Mesenchymal stem cell (in vitro differentiated cells and primary cell): ENCODE measurements at regions not wholly inside any gene's neighbourhood (a gene's known extent, or its start where the extent isn't known, plus 50 kb on each side); places are given as distances from the start of the nearest gene placed in this dataset.

Experiments used
- DNase-seq: peaks from one replicate; pipeline ENCODE4 v3.0.0-alpha.2; 2013
- H2AFZ ChIP-seq: one replicate; pipeline ENCODE4 v1.6.1; 2013; ENCODE audit warnings: low read depth, mild to moderate bottlenecking, control low read depth, inconsistent platforms, low read length, moderate library complexity
- H2AK5ac ChIP-seq: 2 replicates; pipeline ENCODE4 v1.6.1; 2013; ENCODE audit warnings: low read length, moderate library complexity, mild to moderate bottlenecking, inconsistent platforms; ENCODE audit not compliant: severe bottlenecking
- H2BK120ac ChIP-seq: one replicate; pipeline ENCODE4 v1.6.1; 2013; ENCODE audit warnings: low read depth, mild to moderate bottlenecking, inconsistent platforms, low read length, moderate library complexity
- H2BK12ac ChIP-seq, 2 experiments: one replicate each; pipeline ENCODE4 v1.6.1; 2013; ENCODE audit warnings: inconsistent platforms in 2 of 2, low read length in 2 of 2, mild to moderate bottlenecking in 2 of 2, moderate library complexity in 2 of 2, control low read depth in 1 of 2
- H2BK15ac ChIP-seq: one replicate; pipeline ENCODE4 v1.6.1; 2013; ENCODE audit warnings: mild to moderate bottlenecking, low read depth, inconsistent platforms; ENCODE audit not compliant: poor library complexity, severe bottlenecking
- H2BK5ac ChIP-seq: 2 replicates; pipeline ENCODE4 v1.6.1; 2013; ENCODE audit warnings: low read depth, mild to moderate bottlenecking, low read length, control low read depth, inconsistent platforms; ENCODE audit not compliant: poor library complexity, severe bottlenecking
- H3K14ac ChIP-seq, 2 experiments: one replicate each; pipeline ENCODE4 v1.6.1; 2013; ENCODE audit warnings: inconsistent platforms in 2 of 2, low read length in 2 of 2, control low read depth in 1 of 2, mild to moderate bottlenecking in 1 of 2, moderate library complexity in 1 of 2
- H3K18ac ChIP-seq, 2 experiments: one replicate each; pipeline ENCODE4 v1.6.1; 2013; ENCODE audit warnings: inconsistent platforms in 2 of 2, low read length in 2 of 2, control low read depth in 1 of 2, low read depth in 1 of 2, mild to moderate bottlenecking in 1 of 2
- H3K23ac ChIP-seq, 2 experiments: one replicate each; pipeline ENCODE4 v1.6.1; 2013; ENCODE audit warnings: inconsistent platforms in 2 of 2, low read length in 2 of 2, mild to moderate bottlenecking in 2 of 2, moderate library complexity in 2 of 2, control low read depth in 1 of 2
- H3K27ac ChIP-seq: 2 replicates; pipeline ENCODE4 v1.5.1; 2013; ENCODE audit warnings: mild to moderate bottlenecking, moderate library complexity, low read length, control low read depth, inconsistent platforms; ENCODE audit not compliant: poor library complexity, severe bottlenecking
- H3K27me3 ChIP-seq, 2 experiments: 2 replicates each; pipeline versions ENCODE4 v1.6.1 to v1.7.0; 2013; ENCODE audit warnings: low read length in 2 of 2, mild to moderate bottlenecking in 2 of 2, moderate library complexity in 2 of 2, control low read depth in 1 of 2, inconsistent platforms in 1 of 2; ENCODE audit not compliant: control insufficient read depth in 1 of 2, insufficient read depth in 1 of 2
- H3K36me3 ChIP-seq, 2 experiments: 2 replicates each; pipeline versions ENCODE4 v1.6.1 to v1.7.0; 2013; ENCODE audit warnings: low read length in 2 of 2, control low read depth in 1 of 2, inconsistent platforms in 1 of 2, low read depth in 1 of 2, mild to moderate bottlenecking in 1 of 2; ENCODE audit not compliant: insufficient read depth in 2 of 2, control insufficient read depth in 1 of 2
- H3K4ac ChIP-seq, 2 experiments: one replicate each; pipeline ENCODE4 v1.6.1; 2013; ENCODE audit warnings: inconsistent platforms in 2 of 2, low read length in 2 of 2, mild to moderate bottlenecking in 2 of 2, moderate library complexity in 2 of 2, control low read depth in 1 of 2, low read depth in 1 of 2
- H3K4me1 ChIP-seq: 2 replicates; pipeline ENCODE4 v1.6.1; 2013; ENCODE audit warnings: low read depth, low read length, control low read depth; ENCODE audit not compliant: control insufficient read depth, insufficient read depth
- H3K4me2 ChIP-seq: 2 replicates; pipeline ENCODE4 v1.6.1; 2013; ENCODE audit warnings: low read length, mild to moderate bottlenecking, inconsistent platforms; ENCODE audit not compliant: poor library complexity, severe bottlenecking
- H3K4me3 ChIP-seq, 2 experiments: 2 replicates each; pipeline versions ENCODE4 v1.5.1 to v1.7.0; 2013; ENCODE audit warnings: low read length in 2 of 2, mild to moderate bottlenecking in 2 of 2, control low read depth in 1 of 2, low read depth in 1 of 2; ENCODE audit not compliant: insufficient read depth in 1 of 2
- H3K79me1 ChIP-seq: replicated peaks from 2 replicates; pipeline ENCODE4 v1.6.1; 2013; ENCODE audit warnings: mild to moderate bottlenecking, control low read depth, low read length, inconsistent platforms; ENCODE audit not compliant: poor library complexity, severe bottlenecking
- H3K9ac ChIP-seq: 2 replicates; pipeline ENCODE4 v1.7.0; 2013; ENCODE audit warnings: mild to moderate bottlenecking, low read length, moderate library complexity
- H3K9me3 ChIP-seq: 2 replicates; pipeline ENCODE4 v1.7.0; 2013; ENCODE audit warnings: mild to moderate bottlenecking, low read length; ENCODE audit not compliant: control insufficient read depth
- H4K8ac ChIP-seq: one replicate; pipeline ENCODE4 v1.6.1; 2013; ENCODE audit warnings: inconsistent platforms, mild to moderate bottlenecking, low read length, moderate library complexity
- H4K91ac ChIP-seq: one replicate; pipeline ENCODE4 v1.6.1; 2013; ENCODE audit warnings: mild to moderate bottlenecking, low read length, inconsistent platforms
- WGBS: methylation state at CpG from one replicate; pipeline ENCODE4 v1.1.7; 2013; ENCODE audit warnings: mixed read lengths; 5-methylcytosine and 5-hydroxymethylcytosine counted together

DNA sequence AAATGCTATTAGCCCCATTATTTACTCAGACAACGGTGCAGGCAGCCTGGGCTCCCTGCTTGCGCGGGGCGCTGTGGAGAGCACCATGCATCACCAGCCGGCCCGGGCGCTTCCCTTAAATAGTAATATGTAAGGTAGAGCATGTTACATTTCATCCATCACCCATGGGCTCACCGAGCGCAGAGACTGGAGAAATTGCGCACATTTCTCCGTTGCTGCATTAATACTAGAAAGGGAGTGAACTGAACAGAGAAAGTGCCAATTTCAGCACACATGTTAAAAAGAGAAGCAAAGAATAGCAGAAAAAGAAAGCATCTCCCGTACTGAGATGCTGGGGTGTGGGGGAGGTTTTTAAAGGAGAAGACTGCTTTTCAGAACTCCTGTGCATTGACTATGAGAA is 400.3 kb downstream of the ZSWIM6 start:
- Histone ChIP-seq H3K36me3 (no peaks in the 10 kb centered on the region), H2BK5ac (no peak overlapping the region), H2BK120ac (no peak overlapping the region), H2BK12ac (no peak overlapping the region), H3K23ac (no peak overlapping the region), H4K91ac (no peak overlapping the region), H3K14ac (no peak overlapping the region), H3K27me3 (peaks cover 18 to 37% of the 10 kb centered on the region in 2 experiments), H2AFZ (no peak overlapping the region), H3K79me1 (no peaks in the 10 kb centered on the region), H2AK5ac (no peak overlapping the region), H4K8ac (no peak overlapping the region), H3K9me3 (no peaks in the 10 kb centered on the region), H3K9ac (no peak overlapping the region), H3K27ac (no peak overlapping the region), H3K4me2 (no peak overlapping the region), H3K4me1 (peaks cover 5% of the 10 kb centered on the region), H3K4me3 (peak overlapping the region in 1 of 2 experiments; percentile 56), H3K4ac (no peak overlapping the region), H3K18ac (no peak overlapping the region), H2BK15ac (no peak overlapping the region)
- WGBS, result 81% methylated on average over 5 of the region's 12 CpGs
- no peak for DNase-seq

- H2BK12ac ChIP-seq, result no peak overlapping the region
- peaks cover 18 to 37% of the 10 kb centered on the region in 2 experiments for H3K27me3 ChIP-seq
- H2AK5ac ChIP-seq, result no peak overlapping the region
- H4K91ac ChIP-seq, result no peak overlapping the region
- H4K8ac ChIP-seq, result no peak overlapping the region
- H3K4me3 ChIP-seq, result peak overlapping the region in 1 of 2 experiments; percentile 56
- no peak overlapping the region for H3K18ac ChIP-seq
- no peak overlapping the region for H3K23ac ChIP-seq
- no peak overlapping the region for H2BK5ac ChIP-seq
- no peaks in the 10 kb centered on the region for H3K9me3 ChIP-seq
- WGBS, result 87% methylated on average over 18 of the region's 18 CpGs
- no peaks in the 10 kb centered on the region for H3K79me1 ChIP-seq
- no peak for DNase-seq
- H2BK120ac ChIP-seq, result no peak overlapping the region
- H3K9ac ChIP-seq, result no peak overlapping the region
- no peak overlapping the region for H2BK15ac ChIP-seq
- H3K27ac ChIP-seq, result no peak overlapping the region
- H3K4me1 ChIP-seq, result peaks cover 5% of the 10 kb centered on the region
- no peaks in the 10 kb centered on the region for H3K36me3 ChIP-seq
- no peak overlapping the region for H3K4ac ChIP-seq
- no peak overlapping the region for H3K4me2 ChIP-seq
- H3K14ac ChIP-seq, result no peak overlapping the region
- H2AFZ ChIP-seq, result no peak overlapping the region
Observed at GRCh38 chr5:61732796-61733195, 400.7 kb downstream of the ZSWIM6 start.

DNA sequence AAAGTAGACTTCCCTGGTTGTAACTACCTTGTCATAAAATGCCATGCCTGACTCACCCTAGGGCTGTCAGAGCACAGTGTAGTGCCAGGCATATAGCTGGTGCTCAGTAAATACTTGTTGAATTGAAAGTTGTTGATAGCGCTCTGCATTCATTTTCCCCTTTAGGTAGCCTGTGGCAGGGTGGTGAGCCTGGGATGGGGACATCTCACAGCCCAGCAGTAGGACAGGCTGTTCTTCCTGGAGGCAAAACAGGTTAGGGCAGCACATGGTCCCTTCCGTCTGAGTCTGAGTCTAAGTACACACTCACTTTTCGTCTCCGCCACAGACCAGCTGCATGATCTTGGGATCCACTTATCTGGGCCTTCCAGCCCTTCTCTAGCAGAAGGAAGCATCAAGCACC is 401.9 kb downstream of the ZSWIM6 start:
- Histone ChIP-seq H3K4me3 (no peak overlapping the region), H2BK120ac (no peak overlapping the region), H3K27ac (no peak overlapping the region), H4K8ac (no peak overlapping the region), H3K23ac (no peak overlapping the region), H4K91ac (no peak overlapping the region), H2BK5ac (no peak overlapping the region), H2BK12ac (no peak overlapping the region), H3K4me2 (no peak overlapping the region), H3K4me1 (peaks cover 5% of the 10 kb centered on the region), H3K9me3 (no peaks in the 10 kb centered on the region), H3K36me3 (no peaks in the 10 kb centered on the region), H2AK5ac (no peak overlapping the region), H3K18ac (no peak overlapping the region), H2AFZ (no peak overlapping the region), H3K9ac (no peak overlapping the region), H3K4ac (no peak overlapping the region), H3K14ac (no peak overlapping the region), H2BK15ac (no peak overlapping the region), H3K79me1 (no peaks in the 10 kb centered on the region), H3K27me3 (peaks cover 11 to 30% of the 10 kb centered on the region in 2 experiments)
- no peak for DNase-seq
- WGBS, result 100% methylated on average over 4 of the region's 4 CpGs

GRCh38 chr5:61734966-61735365 is 402.9 kb downstream of the ZSWIM6 start:
- Histone ChIP-seq H2BK12ac (no peak overlapping the region), H3K4me1 (peaks cover 5% of the 10 kb centered on the region), H4K8ac (no peak overlapping the region), H3K9ac (peak overlapping the region; percentile 17), H3K4me3 (no peak overlapping the region), H3K14ac (no peak overlapping the region), H3K23ac (no peak overlapping the region), H2BK15ac (no peak overlapping the region), H3K36me3 (no peaks in the 10 kb centered on the region), H4K91ac (no peak overlapping the region), H2AK5ac (no peak overlapping the region), H3K27me3 (peaks cover 4 to 26% of the 10 kb centered on the region in 2 experiments), H3K18ac (no peak overlapping the region), H2BK5ac (no peak overlapping the region), H2AFZ (no peak overlapping the region), H3K4ac (no peak overlapping the region), H3K9me3 (no peaks in the 10 kb centered on the region), H2BK120ac (no peak overlapping the region), H3K27ac (no peak overlapping the region), H3K4me2 (no peak overlapping the region), H3K79me1 (no peaks in the 10 kb centered on the region)
- WGBS, result no CpG with 5 or more reads among the region's 2 CpGs
- no peak for DNase-seq
